Progenitor cell of endocrine pancreas (in vitro differentiated cells): ENCODE measurements at regions not wholly inside any gene's neighbourhood (a gene's known extent, or its start where the extent isn't known, plus 50 kb on each side); places are given as distances from the start of the nearest gene placed in this dataset.
"Not testable (repeated sequence)": the region's sequence is repeated elsewhere in the genome, so short reads cannot be mapped to it uniquely, and the experiment has no call there.

Experiments used
- DNase-seq: peaks from one replicate; pipeline ENCODE4 v3.0.0; 2021; ENCODE audit warnings: low spot score; ENCODE audit not compliant: unreplicated experiment
- H3K27ac Mint-ChIP-seq: 2 replicates; pipeline ENCODE4 v1.8.0; 2021; ENCODE audit warnings: mild to moderate bottlenecking, moderate library complexity, mixed read lengths
- H3K27me3 Mint-ChIP-seq: 2 replicates; pipeline ENCODE4 v1.8.0; 2021; ENCODE audit warnings: mixed read lengths
- H3K36me3 Mint-ChIP-seq: 2 replicates; pipeline ENCODE4 v1.8.0; 2022; ENCODE audit warnings: mixed read lengths; ENCODE audit not compliant: insufficient read depth
- H3K4me1 Mint-ChIP-seq: 2 replicates; pipeline ENCODE4 v1.8.0; 2021; ENCODE audit warnings: low read depth, mixed read lengths
- H3K4me3 Mint-ChIP-seq: 2 replicates; pipeline ENCODE4 v1.8.0; 2021; ENCODE audit warnings: low read depth, mild to moderate bottlenecking, moderate library complexity, mixed read lengths
- H3K9me3 Mint-ChIP-seq: 2 replicates; pipeline ENCODE4 v1.8.0; 2021; ENCODE audit warnings: low read depth, mixed read lengths
- TF ChIP-seq, protein P1 (sequence below): fragments of 200-600 bp; sonication (generic); IDR thresholded peaks from one replicate; pipeline ENCODE4 v1.5.0; 2021; ENCODE audit warnings: antibody characterized with exemption, mild to moderate bottlenecking; ENCODE audit not compliant: unreplicated experiment

DNA sequence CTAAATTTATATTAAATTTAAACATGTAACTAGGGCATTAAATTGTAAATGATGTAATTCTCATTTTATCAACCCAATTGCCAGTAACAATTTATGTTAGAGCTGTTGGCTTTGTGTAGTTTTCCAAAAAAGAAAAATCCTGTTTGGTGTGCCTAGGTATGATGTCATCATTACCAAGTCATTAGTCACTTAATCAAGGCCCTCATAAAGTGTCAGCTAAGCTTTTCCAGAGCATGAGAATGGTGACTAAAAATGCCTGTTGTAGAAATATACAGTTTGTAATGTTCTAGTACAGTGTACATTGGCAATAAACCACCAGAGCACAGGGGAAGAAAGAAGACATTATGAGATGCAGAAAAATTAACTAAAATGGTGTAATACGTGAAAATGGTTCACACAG lies 593.8 kb upstream of the ANKRD30A start:
- peaks cover 9% of the 10 kb centered on the region for H3K9me3 Mint-ChIP-seq
- no peak for DNase-seq

DNA sequence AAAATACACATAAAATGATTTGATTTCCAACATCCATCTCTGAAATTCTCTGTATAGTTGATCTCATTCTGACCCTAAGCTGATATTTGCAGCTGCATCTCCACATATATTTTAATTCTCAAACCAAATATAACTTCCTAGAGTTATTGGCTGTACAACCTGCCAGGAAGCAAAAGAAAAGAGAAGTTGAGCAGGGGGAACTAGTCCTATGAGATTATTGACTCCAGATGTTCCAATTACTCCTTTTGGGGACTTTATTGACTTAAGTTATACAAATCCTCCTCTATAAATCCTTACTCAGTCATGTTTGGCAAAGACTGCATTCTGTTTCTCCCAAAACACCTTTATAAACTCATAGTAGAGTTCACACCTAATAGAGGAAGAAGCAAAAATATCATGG lies 599.4 kb upstream of the ANKRD30A start:
- Mint-ChIP-seq H3K9me3 (peaks cover 9% of the 10 kb centered on the region), H3K36me3 (peaks cover 3% of the 10 kb centered on the region), H3K27ac (no peak overlapping the region), H3K27me3 (no peaks in the 10 kb centered on the region), H3K4me3 (no peak overlapping the region), H3K4me1 (no peaks in the 10 kb centered on the region)
- TF ChIP-seq, protein P1, sequence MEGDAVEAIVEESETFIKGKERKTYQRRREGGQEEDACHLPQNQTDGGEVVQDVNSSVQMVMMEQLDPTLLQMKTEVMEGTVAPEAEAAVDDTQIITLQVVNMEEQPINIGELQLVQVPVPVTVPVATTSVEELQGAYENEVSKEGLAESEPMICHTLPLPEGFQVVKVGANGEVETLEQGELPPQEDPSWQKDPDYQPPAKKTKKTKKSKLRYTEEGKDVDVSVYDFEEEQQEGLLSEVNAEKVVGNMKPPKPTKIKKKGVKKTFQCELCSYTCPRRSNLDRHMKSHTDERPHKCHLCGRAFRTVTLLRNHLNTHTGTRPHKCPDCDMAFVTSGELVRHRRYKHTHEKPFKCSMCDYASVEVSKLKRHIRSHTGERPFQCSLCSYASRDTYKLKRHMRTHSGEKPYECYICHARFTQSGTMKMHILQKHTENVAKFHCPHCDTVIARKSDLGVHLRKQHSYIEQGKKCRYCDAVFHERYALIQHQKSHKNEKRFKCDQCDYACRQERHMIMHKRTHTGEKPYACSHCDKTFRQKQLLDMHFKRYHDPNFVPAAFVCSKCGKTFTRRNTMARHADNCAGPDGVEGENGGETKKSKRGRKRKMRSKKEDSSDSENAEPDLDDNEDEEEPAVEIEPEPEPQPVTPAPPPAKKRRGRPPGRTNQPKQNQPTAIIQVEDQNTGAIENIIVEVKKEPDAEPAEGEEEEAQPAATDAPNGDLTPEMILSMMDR: no peak
- DNase-seq: no peak

More for the DNA sequence above, 593.8 kb upstream of the ANKRD30A start:
- no peaks in the 10 kb centered on the region for H3K4me1 Mint-ChIP-seq
- TF ChIP-seq, protein P1: no peak
- no peak overlapping the region for H3K4me3 Mint-ChIP-seq
- no peaks in the 10 kb centered on the region for H3K27me3 Mint-ChIP-seq
- H3K27ac Mint-ChIP-seq: no peak overlapping the region
- H3K36me3 Mint-ChIP-seq: peaks cover 3% of the 10 kb centered on the region

DNA sequence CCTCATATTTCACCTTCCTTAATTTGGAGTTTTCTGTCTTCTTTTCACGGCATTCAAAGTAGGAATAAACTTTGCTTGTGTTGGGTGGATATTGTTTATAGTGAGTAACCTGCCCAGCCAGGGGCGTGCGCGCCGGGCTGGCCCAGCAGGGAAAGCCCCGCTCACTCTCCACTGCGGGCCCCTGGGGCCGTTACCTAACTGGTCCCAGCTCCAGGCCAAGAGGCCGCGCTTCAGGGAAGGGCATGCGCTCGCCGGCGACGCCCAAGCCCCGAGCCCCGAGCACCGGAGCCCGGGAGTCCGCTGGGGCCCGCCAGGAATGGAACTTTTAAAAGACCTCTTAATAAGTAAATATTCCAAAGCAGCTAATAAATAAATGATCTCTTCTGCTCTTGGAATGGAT lies 601.3 kb upstream of the ANKRD30A start:
- not testable (repeated sequence) for H3K9me3 Mint-ChIP-seq, H3K36me3 Mint-ChIP-seq, H3K27me3 Mint-ChIP-seq, H3K27ac Mint-ChIP-seq, H3K4me1 Mint-ChIP-seq, DNase-seq, H3K4me3 Mint-ChIP-seq

DNA sequence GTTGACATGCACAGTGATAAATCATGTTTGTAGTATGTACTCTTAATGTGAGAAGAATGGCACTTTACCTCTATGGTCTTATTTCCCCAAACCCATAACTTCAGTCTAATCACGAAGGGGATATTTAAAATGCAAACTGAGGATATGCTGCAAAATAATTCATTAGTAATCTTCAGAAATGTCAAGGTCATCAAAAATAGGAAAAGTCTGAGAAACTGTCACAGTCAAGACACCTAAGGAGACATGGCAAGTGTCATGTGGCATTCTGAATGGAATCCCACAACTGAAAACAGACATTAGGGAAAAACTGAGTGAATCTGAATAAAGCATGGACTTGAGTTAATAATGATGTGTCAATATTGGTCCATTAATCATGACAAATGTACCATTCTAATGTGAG lies 605.5 kb upstream of the ANKRD30A start:
- H3K4me1 Mint-ChIP-seq: no peaks in the 10 kb centered on the region
- TF ChIP-seq, protein P1: no peak
- peaks cover 9% of the 10 kb centered on the region for H3K9me3 Mint-ChIP-seq
- no peak overlapping the region for H3K4me3 Mint-ChIP-seq
- H3K27ac Mint-ChIP-seq: no peak overlapping the region
- DNase-seq: no peak
- no peaks in the 10 kb centered on the region for H3K36me3 Mint-ChIP-seq
- H3K27me3 Mint-ChIP-seq: no peaks in the 10 kb centered on the region

DNA sequence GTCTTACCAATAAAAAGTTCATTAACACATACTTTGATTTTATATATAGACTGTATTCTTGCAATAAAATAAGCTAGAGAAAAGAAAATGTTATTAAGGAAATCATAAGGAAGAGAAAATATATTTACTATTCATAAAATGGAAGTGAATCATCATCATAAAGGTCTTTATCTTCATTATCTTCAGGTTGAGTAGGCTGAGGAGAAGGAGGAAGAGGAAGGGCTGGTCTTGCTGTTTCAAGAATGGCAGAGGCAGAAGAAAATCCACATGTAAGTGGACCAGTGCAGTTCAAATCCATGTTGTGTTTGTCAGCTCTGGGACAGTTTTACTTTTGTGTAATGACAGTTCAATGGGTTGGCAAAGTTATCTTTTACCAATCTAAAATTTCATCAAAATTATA lies 609.1 kb upstream of the ANKRD30A start:
- H3K36me3 Mint-ChIP-seq: no peaks in the 10 kb centered on the region
- H3K4me3 Mint-ChIP-seq: no peak overlapping the region
- DNase-seq: no peak
- H3K4me1 Mint-ChIP-seq: no peaks in the 10 kb centered on the region
- TF ChIP-seq, protein P1: no peak
- H3K27me3 Mint-ChIP-seq: no peaks in the 10 kb centered on the region
- H3K27ac Mint-ChIP-seq: no peak overlapping the region
- H3K9me3 Mint-ChIP-seq: peaks cover 9% of the 10 kb centered on the region

DNA sequence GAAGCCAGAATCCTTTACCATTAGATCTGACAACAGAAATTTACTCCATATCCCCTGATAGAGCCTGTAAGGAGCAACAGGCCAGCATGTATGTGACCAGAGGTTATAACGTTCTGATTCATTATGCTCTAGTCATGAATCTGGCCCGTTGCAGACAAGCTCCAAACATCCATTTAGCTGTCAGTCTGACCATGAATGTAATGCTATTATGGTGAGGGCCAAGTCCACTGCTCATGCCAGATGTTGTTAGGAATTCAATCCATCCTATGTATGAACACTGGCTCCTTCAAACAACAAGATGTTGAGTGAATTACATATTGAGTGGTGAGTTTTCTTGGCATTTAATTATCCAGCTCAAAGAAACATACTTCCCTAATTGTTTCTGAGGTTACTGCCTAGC lies 610.1 kb upstream of the ANKRD30A start:
- no peaks in the 10 kb centered on the region for H3K36me3 Mint-ChIP-seq
- H3K4me1 Mint-ChIP-seq: no peaks in the 10 kb centered on the region
- no peak overlapping the region for H3K27ac Mint-ChIP-seq
- TF ChIP-seq, protein P1: no peak
- no peaks in the 10 kb centered on the region for H3K27me3 Mint-ChIP-seq
- DNase-seq: no peak
- no peak overlapping the region for H3K4me3 Mint-ChIP-seq
- H3K9me3 Mint-ChIP-seq: peaks cover 9% of the 10 kb centered on the region
